Activated CD4-positive, alpha-beta T cell treated with anti-CD3 and anti-CD28 coated beads for 4 hours (primary cell): ENCODE measurements at regions not wholly inside any gene's neighbourhood (a gene's known extent, or its start where the extent isn't known, plus 50 kb on each side); places are given as distances from the start of the nearest gene placed in this dataset.
A peak's percentile ranks its signal among the peaks of the same experiment; 100 is the strongest.

Experiments
- DNase-seq, 2 donors: peaks; one replicate each; pipeline ENCODE4 v3.0.0-alpha.2; 2020

GRCh38 chr18:67379981-67380380 lies 136.5 kb downstream of the DSEL start:
- DNase-seq: no peak

- no peak for DNase-seq
Measured at GRCh38 chr18:67376372-67376771, 140.1 kb downstream of the DSEL start.

- no peak for DNase-seq
Measured at GRCh38 chr18:67373636-67374035, 142.9 kb downstream of the DSEL start.

GRCh38 chr18:67367540-67367939 lies 149.0 kb downstream of the DSEL start:
- no peak for DNase-seq

- no peak for DNase-seq
Measured at GRCh38 chr18:67363694-67364093, 152.8 kb downstream of the DSEL start.

GRCh38 chr18:67362906-67363305 lies 153.6 kb downstream of the DSEL start:
- no peak for DNase-seq

GRCh38 chr18:67359873-67360838 lies 156.4 kb downstream of the DSEL start:
- DNase-seq: peak; percentile 28 to 29

- no peak for DNase-seq
Measured at GRCh38 chr18:67358947-67359346, 157.6 kb downstream of the DSEL start.

GRCh38 chr18:67354692-67355091 lies 161.8 kb downstream of the DSEL start:
- DNase-seq: no peak

- no peak for DNase-seq
Measured at GRCh38 chr18:67354091-67354490, 162.4 kb downstream of the DSEL start.

- no peak for DNase-seq
Measured at GRCh38 chr18:67347438-67347837, 169.1 kb downstream of the DSEL start.

- no peak for DNase-seq
Measured at GRCh38 chr18:67342159-67342558, 174.4 kb downstream of the DSEL start.

GRCh38 chr18:67337696-67338095 lies 178.8 kb downstream of the DSEL start:
- DNase-seq: no peak

GRCh38 chr18:67331857-67332256 lies 184.7 kb downstream of the DSEL start:
- DNase-seq: no peak

GRCh38 chr18:67319109-67319508 lies 197.4 kb downstream of the DSEL start:
- DNase-seq: no peak

GRCh38 chr18:67318651-67319050 lies 197.9 kb downstream of the DSEL start:
- no peak for DNase-seq

- DNase-seq: no peak
Measured at GRCh38 chr18:67310826-67311225, 205.7 kb downstream of the DSEL start.

GRCh38 chr18:67308819-67309218 lies 207.7 kb downstream of the DSEL start:
- no peak for DNase-seq

GRCh38 chr18:67305466-67305865 lies 211.1 kb downstream of the DSEL start:
- DNase-seq: no peak

- no peak for DNase-seq
Measured at GRCh38 chr18:67302043-67302442, 214.5 kb downstream of the DSEL start.

GRCh38 chr18:67301592-67301991 lies 214.9 kb downstream of the DSEL start:
- no peak for DNase-seq

- DNase-seq: no peak
Measured at GRCh38 chr18:67300498-67300897, 216.0 kb downstream of the DSEL start.

- no peak for DNase-seq
Measured at GRCh38 chr18:67292814-67293213, 223.7 kb downstream of the DSEL start.

GRCh38 chr18:67290421-67290820 lies 226.1 kb downstream of the DSEL start:
- no peak for DNase-seq

- DNase-seq: no peak
Measured at GRCh38 chr18:67285583-67285982, 230.9 kb downstream of the DSEL start.
